ENCODE measurements at regions not wholly inside any gene's neighbourhood (a gene's known extent, or its start where the extent isn't known, plus 50 kb on each side); places are given as distances from the start of the nearest gene placed in this dataset.
A peak's percentile ranks its signal among the peaks of the same experiment; 100 is the strongest.

- DNase-seq (ENCODE audit: low read depth), result no peak
These were observed 567.3 kb upstream of the BTBD3 start for GRCh38 chr20:11350126-11351005.

GRCh38 chr20:11352041-11352440 is 565.7 kb upstream of the BTBD3 start:
- DNase-seq (ENCODE audit: low read depth), result peak; percentile 27

DNA sequence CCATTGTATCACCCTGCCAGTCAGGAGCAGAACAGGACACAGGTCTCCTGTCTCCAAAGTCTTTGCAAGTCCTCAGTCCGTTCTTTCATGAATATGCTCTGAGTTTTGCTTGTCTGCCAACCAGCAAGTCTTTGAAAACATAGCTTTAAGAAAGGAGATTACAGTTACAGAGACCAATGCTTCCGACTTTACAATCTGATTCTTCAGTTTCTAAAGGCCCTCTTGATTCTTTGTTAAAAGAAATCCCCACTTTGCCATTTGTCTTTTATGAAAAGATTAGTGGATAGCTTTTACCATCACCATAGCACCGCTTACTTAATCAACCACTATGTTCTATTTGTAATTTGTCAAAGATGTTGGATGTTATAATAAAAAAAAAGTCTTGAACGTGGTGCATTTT is 562.8 kb upstream of the BTBD3 start:
- DNase-seq (ENCODE audit: low read depth), result no peak

DNA sequence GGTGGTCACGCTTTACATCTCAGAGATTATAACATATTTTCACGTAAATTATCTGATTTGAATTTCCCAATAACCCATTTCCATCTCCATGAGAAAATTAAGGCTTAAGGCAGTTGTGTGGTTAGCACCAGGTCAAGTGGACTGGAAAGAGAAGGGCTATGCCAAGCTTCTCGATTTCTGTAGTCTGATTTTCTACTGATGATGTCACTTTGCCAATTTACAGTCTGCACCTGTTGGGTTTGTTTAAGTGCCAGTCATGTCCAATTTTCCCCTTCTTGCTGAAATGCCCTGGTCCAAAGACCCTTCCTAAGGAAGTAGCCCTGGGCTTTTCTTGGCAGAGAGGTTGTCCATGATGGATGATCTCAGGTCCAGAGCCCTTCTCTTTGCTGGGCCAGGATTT is 562.3 kb upstream of the BTBD3 start:
- DNase-seq (ENCODE audit: low read depth), result no peak

GRCh38 chr20:11356061-11356460 is 561.6 kb upstream of the BTBD3 start:
- no peak for DNase-seq (ENCODE audit: low read depth)

- DNase-seq (ENCODE audit: low read depth), result no peak
These were observed 555.2 kb upstream of the BTBD3 start for GRCh38 chr20:11362450-11362849.

- DNase-seq (ENCODE audit: low read depth), result no peak
These were observed 553.0 kb upstream of the BTBD3 start for GRCh38 chr20:11364736-11365135.

GRCh38 chr20:11366660-11367059 is 551.0 kb upstream of the BTBD3 start:
- DNase-seq (ENCODE audit: low read depth), result peak; percentile 29

- DNase-seq (ENCODE audit: low read depth), result no peak
These were observed 549.2 kb upstream of the BTBD3 start for GRCh38 chr20:11368499-11368898.

DNA sequence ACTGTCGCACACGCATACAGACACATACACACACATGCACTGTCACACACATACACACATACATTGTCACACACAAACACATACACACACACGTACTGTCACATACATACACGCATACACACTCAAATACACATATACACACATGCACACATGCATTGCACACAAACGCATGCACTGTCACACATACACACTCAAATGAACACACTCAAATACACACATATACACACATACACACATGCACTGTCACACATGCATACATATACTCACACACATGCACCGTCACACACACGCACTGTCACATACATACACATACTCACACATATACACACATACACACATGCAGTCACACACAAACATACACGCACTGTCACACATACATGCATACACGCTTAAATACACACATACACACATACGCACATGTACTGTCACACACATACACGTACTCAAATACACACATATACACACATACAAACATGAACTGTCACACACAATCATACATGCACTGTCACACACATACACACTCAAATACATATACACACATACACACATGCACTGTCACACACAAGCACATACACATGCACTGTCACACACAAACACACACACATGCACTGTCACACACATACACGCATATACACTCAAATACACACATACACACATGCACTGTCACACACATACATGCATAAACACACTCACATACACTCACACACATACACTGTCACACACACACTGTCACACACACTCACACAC is 548.6 kb upstream of the BTBD3 start:
- no peak for DNase-seq (ENCODE audit: low read depth)

GRCh38 chr20:11371831-11372230 is 545.9 kb upstream of the BTBD3 start:
- DNase-seq (ENCODE audit: low read depth), result no peak

DNA sequence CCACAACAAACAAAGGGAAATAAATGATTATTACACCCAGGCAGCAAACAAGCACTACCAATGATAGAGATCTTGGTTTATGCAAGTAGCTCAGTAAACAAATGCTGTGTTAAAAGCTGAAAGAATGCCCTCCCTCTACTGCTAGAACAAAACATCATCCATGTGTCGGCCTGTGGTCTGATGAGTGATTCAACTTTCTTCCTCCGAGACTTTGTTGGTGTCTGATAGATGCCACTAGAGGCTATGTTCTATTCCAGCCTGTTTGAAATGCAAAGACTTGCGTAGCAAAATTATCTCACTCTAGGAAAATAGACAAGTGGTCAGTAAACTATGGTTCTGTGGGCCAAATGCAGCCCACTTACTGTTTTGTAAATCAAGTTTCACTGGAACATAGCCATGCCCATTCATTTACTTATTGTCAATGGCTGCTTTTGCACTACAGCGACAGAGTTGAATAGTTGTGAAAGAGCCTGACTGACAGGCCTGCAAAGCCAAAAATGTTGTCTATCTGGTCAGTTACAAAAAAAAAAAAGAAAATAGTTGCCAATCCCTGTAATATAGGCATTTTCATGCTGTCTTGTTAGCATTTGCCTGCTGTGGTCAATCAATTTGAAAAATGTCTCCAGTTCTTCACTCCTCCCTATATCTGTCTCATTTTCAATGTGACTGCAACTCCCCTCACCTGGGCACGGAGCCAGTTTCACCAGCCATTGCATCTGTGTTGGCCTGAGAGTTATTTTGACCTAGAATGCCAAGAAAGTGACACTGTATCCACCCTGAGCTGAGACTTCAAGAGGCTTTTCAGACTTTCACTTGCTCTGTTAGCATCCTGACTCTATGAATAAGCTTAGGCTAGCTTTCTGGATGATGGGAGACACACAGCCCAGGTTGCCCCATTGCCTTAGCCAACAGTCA is 544.6 kb upstream of the BTBD3 start:
- DNase-seq (ENCODE audit: low read depth), result peak; percentile 23

GRCh38 chr20:11375335-11375734 is 542.4 kb upstream of the BTBD3 start:
- DNase-seq (ENCODE audit: low read depth), result no peak

DNA sequence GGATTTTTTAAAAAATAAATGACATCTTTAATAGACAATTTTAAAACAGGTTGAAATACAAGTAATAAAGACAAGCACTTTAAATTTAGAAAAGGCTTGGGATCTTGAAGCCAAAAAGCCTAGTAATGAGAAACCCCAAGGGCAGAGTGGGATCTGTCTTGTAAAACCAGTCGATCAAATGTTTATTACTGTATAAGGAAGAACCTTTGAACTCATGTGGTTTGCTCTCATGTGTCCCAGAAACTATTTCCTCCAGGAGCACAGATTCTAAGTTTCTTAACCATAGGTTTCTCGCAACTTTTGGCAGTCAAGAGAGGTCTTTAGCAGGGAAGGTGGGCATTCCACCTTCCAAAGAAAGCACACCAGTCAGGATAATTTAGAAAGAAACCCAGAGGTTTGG is 541.7 kb upstream of the BTBD3 start:
- DNase-seq (ENCODE audit: low read depth), result no peak

GRCh38 chr20:11376420-11376819 is 541.3 kb upstream of the BTBD3 start:
- no peak for DNase-seq (ENCODE audit: low read depth)

DNA sequence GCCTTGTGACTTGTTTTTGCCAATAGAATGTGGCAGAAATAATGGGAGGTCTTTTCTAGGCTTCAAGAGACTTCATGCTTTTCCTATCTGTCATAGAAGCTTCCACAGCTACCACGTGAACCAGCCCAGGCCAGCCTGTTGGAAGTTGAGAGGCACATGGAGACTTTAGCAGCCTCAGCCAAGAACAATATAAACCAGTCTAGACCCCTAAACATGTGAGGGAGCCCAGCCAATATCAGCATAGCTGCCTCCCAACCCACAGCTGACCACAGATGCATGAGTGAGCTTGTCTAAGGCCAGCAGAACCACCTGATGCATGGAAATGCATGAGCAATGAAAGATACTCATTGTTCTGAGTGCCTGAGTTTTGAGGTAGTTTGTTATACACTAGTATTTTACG is 540.7 kb upstream of the BTBD3 start:
- peak; percentile 20 for DNase-seq (ENCODE audit: low read depth)

GRCh38 chr20:11377761-11378160 is 539.9 kb upstream of the BTBD3 start:
- DNase-seq (ENCODE audit: low read depth), result no peak

DNA sequence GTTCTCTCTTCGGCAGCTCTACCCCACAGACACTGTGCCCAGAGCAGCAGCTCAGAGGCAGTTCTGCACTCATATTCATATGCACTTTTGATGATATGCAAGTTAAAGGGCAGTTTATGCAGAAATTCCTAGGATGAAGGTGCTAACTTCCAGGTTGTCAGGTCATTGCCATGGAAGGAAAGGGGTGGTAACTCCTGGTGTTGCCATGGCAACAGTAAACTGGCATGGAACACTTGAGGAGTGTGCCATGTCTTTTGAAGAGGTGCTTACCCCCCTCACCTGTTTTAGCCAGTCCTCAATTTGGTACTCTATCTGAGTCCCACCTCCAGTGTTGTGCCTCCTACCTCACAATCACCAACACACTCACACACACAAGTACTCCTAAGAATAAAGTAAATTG is 539.4 kb upstream of the BTBD3 start:
- no peak for DNase-seq (ENCODE audit: low read depth)

- DNase-seq (ENCODE audit: low read depth), result peak; percentile 45
These were observed 538.3 kb upstream of the BTBD3 start for GRCh38 chr20:11379257-11380011.

DNA sequence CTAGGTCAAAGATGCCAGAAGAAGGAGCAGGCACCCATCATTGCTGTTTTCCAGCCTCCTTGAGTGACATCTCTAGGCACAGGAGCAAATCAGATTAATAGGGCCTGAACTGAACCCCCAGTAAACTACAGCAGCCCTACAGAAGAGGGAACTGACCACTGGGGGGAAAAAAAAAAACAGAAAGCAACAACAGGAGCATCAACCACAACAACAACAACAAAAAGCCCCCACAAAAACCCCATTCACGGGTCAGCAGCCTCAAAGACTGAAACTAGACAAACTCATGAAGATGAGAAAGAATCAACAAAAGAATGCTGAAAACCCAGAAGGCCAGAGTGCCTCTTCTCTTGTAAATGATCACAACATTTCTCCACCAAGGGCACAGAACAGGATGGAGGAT is 537.4 kb upstream of the BTBD3 start:
- DNase-seq (ENCODE audit: low read depth), result no peak

GRCh38 chr20:11387189-11387754 is 530.4 kb upstream of the BTBD3 start:
- DNase-seq (ENCODE audit: low read depth), result peak; percentile 46

All from RPMI7951 (cell line).